ENCODE measurements at regions not wholly inside any gene's neighbourhood (a gene's known extent, or its start where the extent isn't known, plus 50 kb on each side); places are given as distances from the start of the nearest gene placed in this dataset.

- TF ChIP-seq RFX5 (IDR thresholded peaks at IDR 0.05; ENCODE audit: borderline replicate concordance, low read depth, low read length) (no peak), JUN (IDR thresholded peaks at IDR 0.05; ENCODE audit: low read depth, low read length) (no peak), CHD2 (IDR thresholded peaks at IDR 0.05; ENCODE audit: low read length) (no peak), TBP (IDR thresholded peaks at IDR 0.05; ENCODE audit: low read depth, low read length) (no peak), SIRT6 (IDR thresholded peaks at IDR 0.05; ENCODE audit: low read length) (no peak), NRF1 (IDR thresholded peaks at IDR 0.05; ENCODE audit: low read depth, low read length) (no peak), TEAD4 (IDR thresholded peaks at IDR 0.05; ENCODE audit: low read depth, low read length) (no peak), EZH2 (IDR thresholded peaks at IDR 0.05; ENCODE audit: low read depth, low read length, severe bottlenecking) (no peak)
These were observed 390.4 kb upstream of the CDH6 start (continued) for GRCh38 chr5:30802961-30803705.

Data from H1 (cell line).